B cell (primary cell): ENCODE measurements at regions not wholly inside any gene's neighbourhood (a gene's known extent, or its start where the extent isn't known, plus 50 kb on each side); places are given as distances from the start of the nearest gene placed in this dataset.

Experiments used
- ATAC-seq: fragments of 200-7000 bp; cut with Tn5 transposase; one replicate; pipeline ENCODE4 v1.10.0; 2021; ENCODE audit warnings: low read depth, mild to moderate bottlenecking, moderate number of reproducible peaks, moderate library complexity
- CTCF ChIA-PET: fragments of 350-600 bp; sonication (Branson Sonifier 250); formaldehyde crosslinking; loops from one replicate; lab custom pipeline; 2021; ENCODE audit warnings: antibody characterized with exemption, inconsistent platforms; lab: Charles Lee
- POLR2A ChIA-PET: fragments of 350-600 bp; sonication (Branson Sonifier 250); formaldehyde crosslinking; loops from one replicate; lab custom pipeline; 2021; ENCODE audit warnings: antibody characterized with exemption; lab: Charles Lee
- DNase-seq: peaks from one replicate; pipeline ENCODE4 v3.0.0; 2013
- H2AFZ ChIP-seq: 2 replicates; pipeline ENCODE4 v1.6.1; 2012; ENCODE audit warnings: mild to moderate bottlenecking, low read depth, low read length; ENCODE audit not compliant: insufficient read depth, poor library complexity, severe bottlenecking
- H3K27ac ChIP-seq, 2 donors: 1 replicate in 1 of 2; 2 replicates in 1 of 2; pipeline ENCODE4 v1.5.1; 2012 to 2013; ENCODE audit warnings: low read length in 2 of 2, mild to moderate bottlenecking in 2 of 2, moderate library complexity in 1 of 2
- H3K27me3 ChIP-seq, 4 experiments: fragments of 200-600 bp in 1 of 4; sonication (generic) in 1 of 4; replicated peaks in 1 of 4; 1 replicate in 2 of 4; 2 replicates in 2 of 4; pipeline versions ENCODE4 v1.6.1 to v1.7.0; 2013 to 2016; ENCODE audit warnings: low read length in 3 of 4, mild to moderate bottlenecking in 2 of 4, mixed read lengths in 1 of 4, moderate library complexity in 1 of 4; ENCODE audit not compliant: insufficient read depth in 4 of 4, control insufficient read depth in 3 of 4; ENCODE audit errors: control extremely low read depth in 1 of 4
- H3K36me3 ChIP-seq, 2 experiments: replicated peaks in 1 of 2; 1 replicate in 1 of 2; 2 replicates in 1 of 2; pipeline versions ENCODE4 v1.6.1 to v1.7.1; 2013; ENCODE audit warnings: low read length in 1 of 2; ENCODE audit not compliant: insufficient read depth in 2 of 2, control insufficient read depth in 1 of 2; ENCODE audit errors: control extremely low read depth in 1 of 2, extremely low read depth in 1 of 2
- H3K4me1 ChIP-seq, 2 donors: fragments of 200-600 bp in 1 of 2; sonication (generic) in 1 of 2; 1 replicate in 1 of 2; 2 replicates in 1 of 2; pipeline versions ENCODE4 v1.5.1 to v1.6.1; 2013 to 2017; ENCODE audit warnings: low read length in 2 of 2; ENCODE audit not compliant: control insufficient read depth in 2 of 2, insufficient read depth in 2 of 2
- H3K4me2 ChIP-seq: replicated peaks from 2 replicates; pipeline ENCODE3; 2012; ENCODE audit warnings: mild to moderate bottlenecking, low read depth, low read length; ENCODE audit not compliant: poor library complexity, severe bottlenecking
- H3K4me3 ChIP-seq, 5 experiments: fragments of 200-600 bp in 1 of 5; sonication (generic) in 1 of 5; 1 replicate in 3 of 5; 2 replicates in 2 of 5; pipeline versions ENCODE4 v1.5.1 to v1.7.0; 2011 to 2016; ENCODE audit warnings: low read length in 4 of 5, mild to moderate bottlenecking in 4 of 5, low read depth in 2 of 5, control low read depth in 1 of 5, moderate library complexity in 1 of 5; ENCODE audit not compliant: insufficient read depth in 1 of 5; ENCODE audit errors: control extremely low read depth in 1 of 5, extremely low read depth in 1 of 5
- H3K79me2 ChIP-seq: fragments of 200-600 bp; sonication (generic); one replicate; pipeline ENCODE4 v1.6.0; 2016; ENCODE audit warnings: low read length; ENCODE audit not compliant: control insufficient read depth, insufficient read depth
- H3K9ac ChIP-seq: fragments of 200-600 bp; sonication (generic); 2 replicates; pipeline ENCODE4 v1.6.1; 2017; ENCODE audit warnings: mild to moderate bottlenecking, low read length, moderate library complexity
- H3K9me3 ChIP-seq, 3 donors: one replicate each; pipeline versions ENCODE4 v1.6.1 to v1.7.1; 2013; ENCODE audit warnings: low read length in 2 of 3; ENCODE audit not compliant: control insufficient read depth in 2 of 3, insufficient read depth in 1 of 3; ENCODE audit errors: control extremely low read depth in 1 of 3
- H4K20me1 ChIP-seq: 2 replicates; pipeline ENCODE4 v1.6.0; 2012; ENCODE audit warnings: mild to moderate bottlenecking, low read length; ENCODE audit not compliant: insufficient read depth, control insufficient read depth, poor library complexity, severe bottlenecking
- H3K27ac Mint-ChIP-seq: one replicate; pipeline ENCODE4 v1.8.0; 2021; ENCODE audit warnings: mixed read lengths
- H3K27me3 Mint-ChIP-seq: one replicate; pipeline ENCODE4 v1.8.0; 2021; ENCODE audit warnings: mixed read lengths
- H3K4me1 Mint-ChIP-seq: one replicate; pipeline ENCODE4 v1.8.0; 2021; ENCODE audit warnings: mixed read lengths
- H3K4me3 Mint-ChIP-seq: one replicate; pipeline ENCODE4 v1.8.0; 2021; ENCODE audit warnings: mixed read lengths
- H3K9me3 Mint-ChIP-seq: one replicate; pipeline ENCODE4 v1.8.0; 2022; ENCODE audit warnings: mixed read lengths; ENCODE audit not compliant: insufficient read depth
- EZH2 ChIP-seq: IDR thresholded peaks from 2 replicates; pipeline ENCODE4 v1.6.1; 2012; ENCODE audit warnings: borderline replicate concordance, low read depth, mild to moderate bottlenecking, moderate library complexity, low read length; ENCODE audit not compliant: insufficient read depth, poor library complexity, severe bottlenecking
- WGBS: methylation state at CpG from one replicate; pipeline ENCODE4 v1.1.5; 2013; ENCODE audit warnings: missing lambda C conversion rate; ENCODE audit not compliant: insufficient coverage; 5-methylcytosine and 5-hydroxymethylcytosine counted together
- intact Hi-C: fragments of 100-400 bp; cut with micrococcal nuclease; formaldehyde crosslinking; loops from one replicate; pipeline ENCODE4 v1.10.0; 2022
- TF ChIP-seq, protein P1 (sequence below): fragments of 200-600 bp; IDR thresholded peaks from one replicate; pipeline ENCODE4 v1.8.0; 2022; ENCODE audit warnings: antibody characterized with exemption, mild to moderate bottlenecking

DNA sequence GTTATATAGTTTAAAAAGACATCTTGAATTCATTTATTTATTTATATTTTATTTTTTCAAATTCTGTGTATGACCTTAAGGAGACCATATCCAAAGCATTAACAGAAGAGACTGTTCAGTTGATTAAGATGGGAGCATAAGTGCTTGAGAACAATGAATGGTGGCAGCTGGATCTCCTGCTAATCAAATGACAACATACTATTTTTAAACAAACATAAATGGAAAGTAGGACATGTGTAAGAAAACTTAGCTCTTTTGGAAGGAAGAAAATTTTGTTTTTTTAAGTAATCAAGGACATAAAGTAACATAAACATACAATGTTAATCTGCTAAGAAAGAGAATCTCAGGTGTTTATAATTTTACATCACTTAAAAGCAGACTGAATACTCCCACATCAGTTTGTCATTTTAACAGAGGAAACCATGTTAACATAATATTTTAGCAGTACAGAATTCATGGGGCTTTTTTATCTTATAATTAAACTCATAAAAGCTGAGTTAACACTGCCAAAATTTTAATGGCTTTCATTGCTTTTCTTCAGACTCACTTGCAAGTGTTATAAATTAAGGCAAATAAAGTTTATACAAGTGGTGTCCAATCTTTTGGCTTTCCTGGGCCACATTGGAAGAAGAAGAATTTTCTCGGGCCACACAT is 95.1 kb downstream of the MAD2L1 start:
- Mint-ChIP-seq H3K4me1 (no peaks in the 10 kb centered on the region), H3K9me3 (no peaks in the 10 kb centered on the region), H3K27me3 (no peaks in the 10 kb centered on the region), H3K27ac (no peak overlapping the region), H3K4me3 (no peak overlapping the region)
- no peak overlapping the region for H3K27ac ChIP-seq
- H4K20me1 ChIP-seq, result no peaks in the 10 kb centered on the region
- TF ChIP-seq, protein P1, sequence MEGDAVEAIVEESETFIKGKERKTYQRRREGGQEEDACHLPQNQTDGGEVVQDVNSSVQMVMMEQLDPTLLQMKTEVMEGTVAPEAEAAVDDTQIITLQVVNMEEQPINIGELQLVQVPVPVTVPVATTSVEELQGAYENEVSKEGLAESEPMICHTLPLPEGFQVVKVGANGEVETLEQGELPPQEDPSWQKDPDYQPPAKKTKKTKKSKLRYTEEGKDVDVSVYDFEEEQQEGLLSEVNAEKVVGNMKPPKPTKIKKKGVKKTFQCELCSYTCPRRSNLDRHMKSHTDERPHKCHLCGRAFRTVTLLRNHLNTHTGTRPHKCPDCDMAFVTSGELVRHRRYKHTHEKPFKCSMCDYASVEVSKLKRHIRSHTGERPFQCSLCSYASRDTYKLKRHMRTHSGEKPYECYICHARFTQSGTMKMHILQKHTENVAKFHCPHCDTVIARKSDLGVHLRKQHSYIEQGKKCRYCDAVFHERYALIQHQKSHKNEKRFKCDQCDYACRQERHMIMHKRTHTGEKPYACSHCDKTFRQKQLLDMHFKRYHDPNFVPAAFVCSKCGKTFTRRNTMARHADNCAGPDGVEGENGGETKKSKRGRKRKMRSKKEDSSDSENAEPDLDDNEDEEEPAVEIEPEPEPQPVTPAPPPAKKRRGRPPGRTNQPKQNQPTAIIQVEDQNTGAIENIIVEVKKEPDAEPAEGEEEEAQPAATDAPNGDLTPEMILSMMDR, result no peak
- TF ChIP-seq EZH2, result no peak
- 100% methylated on average over 1 of the region's 1 CpG for WGBS
- no peaks in the 10 kb centered on the region for H3K9me3 ChIP-seq
- CTCF ChIA-PET, result no interaction called here
- H3K79me2 ChIP-seq, result no peaks in the 10 kb centered on the region
- no peak overlapping the region for H2AFZ ChIP-seq
- H3K4me3 ChIP-seq, result no peak overlapping the region
- intact Hi-C loops, result no loop called here
- no peaks in the 10 kb centered on the region for H3K36me3 ChIP-seq
- H3K9ac ChIP-seq, result no peak overlapping the region
- no peaks in the 10 kb centered on the region for H3K4me1 ChIP-seq
- ATAC-seq (no peak), DNase-seq (no peak)
- no peak overlapping the region for H3K4me2 ChIP-seq
- no peaks in the 10 kb centered on the region for H3K27me3 ChIP-seq
- POLR2A ChIA-PET, result no interaction called here

DNA sequence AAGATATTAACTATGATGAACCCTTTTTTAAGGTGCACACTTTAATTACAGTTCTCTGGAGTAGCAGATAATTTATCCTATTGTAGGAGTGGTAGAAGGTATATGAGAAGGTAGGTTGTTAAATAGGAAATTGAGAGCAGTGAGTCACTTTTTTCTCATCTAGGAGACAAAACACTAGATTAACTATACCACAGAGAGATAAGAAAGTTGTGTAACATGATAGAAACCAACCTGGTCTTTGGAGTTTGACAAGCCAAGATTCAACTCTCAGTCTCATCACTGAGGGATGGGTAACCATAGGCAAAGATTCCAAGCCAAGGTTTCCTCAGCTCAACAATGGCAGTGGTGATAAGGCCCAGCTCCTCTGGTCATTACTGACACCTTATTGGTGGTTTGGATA is 104.0 kb downstream of the MAD2L1 start:
- H3K27ac ChIP-seq, result no peak overlapping the region
- POLR2A ChIA-PET, result no interaction called here
- TF ChIP-seq EZH2, result no peak
- TF ChIP-seq, protein P1, result no peak

More for the DNA sequence above, 104.0 kb downstream of the MAD2L1 start:
- ATAC-seq (no peak), DNase-seq (no peak)
- Histone ChIP-seq H3K9me3 (no peaks in the 10 kb centered on the region), H3K79me2 (no peaks in the 10 kb centered on the region), H3K36me3 (no peaks in the 10 kb centered on the region), H3K9ac (no peak overlapping the region), H3K4me2 (no peak overlapping the region), H3K4me3 (no peak overlapping the region), H3K4me1 (no peaks in the 10 kb centered on the region), H3K27me3 (peaks cover 0 to 4% (median 0%) of the 10 kb centered on the region in 4 experiments), H4K20me1 (no peaks in the 10 kb centered on the region), H2AFZ (no peak overlapping the region)
- Mint-ChIP-seq H3K27me3 (no peaks in the 10 kb centered on the region), H3K27ac (no peak overlapping the region), H3K9me3 (no peaks in the 10 kb centered on the region), H3K4me1 (no peaks in the 10 kb centered on the region), H3K4me3 (no peak overlapping the region)
- intact Hi-C loops, result no loop called here
- CTCF ChIA-PET, result interaction anchor here (0.6 kb wide), 1 partner anchor 10 kb away, joined by 3 read pairs; no protein-coding TSS in a partner anchor
